ENCODE measurements at regions not wholly inside any gene's neighbourhood (a gene's known extent, or its start where the extent isn't known, plus 50 kb on each side); places are given as distances from the start of the nearest gene placed in this dataset.

DNA sequence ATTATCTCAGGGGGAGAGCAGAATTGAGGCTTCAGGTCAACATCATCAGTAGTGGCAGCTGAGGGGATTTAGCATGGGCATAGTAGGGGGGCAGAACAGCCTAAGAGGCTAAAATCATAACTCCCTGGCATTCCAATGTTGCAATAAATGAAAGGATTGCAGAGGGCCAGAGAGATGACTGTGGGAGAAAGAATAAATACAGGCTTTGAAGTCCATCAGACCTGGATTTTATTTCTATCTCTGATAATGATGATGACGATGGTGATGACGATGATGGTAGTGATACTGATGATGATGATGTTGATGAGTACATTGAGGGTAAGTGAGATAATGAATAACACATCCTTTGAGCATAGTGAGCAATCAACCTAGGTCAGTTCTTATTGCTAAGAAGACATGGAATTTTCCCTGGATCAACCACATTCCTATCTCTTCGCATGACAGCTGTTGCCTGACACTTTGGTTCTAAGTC, 107.4 kb upstream of the CDH11 start:
- Histone ChIP-seq H2AFZ (ENCODE audit: low read length) (no peak overlapping the region), H4K20me1 (ENCODE audit: control insufficient read depth, extremely low read depth, insufficient read depth, low read length) (no peaks in the 10 kb centered on the region), H3K27ac (ENCODE audit: insufficient read depth, low read length) (no peak overlapping the region), H3K4me3 (replicated peaks in 1 of 4; ENCODE audit: control extremely low read depth in 1 of 4, insufficient read depth in 1 of 4, low read depth in 3 of 4, low read length in 4 of 4) (no peak overlapping the region), H3K79me2 (ENCODE audit: control insufficient read depth, insufficient read depth, low read length) (no peaks in the 10 kb centered on the region), H3K4me1 (ENCODE audit: control insufficient read depth, extremely low read depth, insufficient read depth, low read length) (no peaks in the 10 kb centered on the region), H3K27me3 (ENCODE audit: control insufficient read depth, insufficient read depth, low read length) (no peaks in the 10 kb centered on the region), H3K9ac (ENCODE audit: insufficient read depth, low read length) (no peak overlapping the region), H3K36me3 (ENCODE audit: control insufficient read depth, insufficient read depth, low read length) (no peaks in the 10 kb centered on the region), H3K9me3 (ENCODE audit: control insufficient read depth, insufficient read depth, low read depth, low read length) (no peaks in the 10 kb centered on the region), H3K4me2 (ENCODE audit: extremely low read depth, insufficient read depth, low read length) (no peak overlapping the region)
- DNase-seq (ENCODE audit: low read depth in 2 of 2) = peak in 1 of 2 donors; percentile 3
- TF ChIP-seq EZH2 (IDR thresholded peaks at IDR 0.05; ENCODE audit: low read length, missing control alignments) = no peak
- TF ChIP-seq, protein P1, sequence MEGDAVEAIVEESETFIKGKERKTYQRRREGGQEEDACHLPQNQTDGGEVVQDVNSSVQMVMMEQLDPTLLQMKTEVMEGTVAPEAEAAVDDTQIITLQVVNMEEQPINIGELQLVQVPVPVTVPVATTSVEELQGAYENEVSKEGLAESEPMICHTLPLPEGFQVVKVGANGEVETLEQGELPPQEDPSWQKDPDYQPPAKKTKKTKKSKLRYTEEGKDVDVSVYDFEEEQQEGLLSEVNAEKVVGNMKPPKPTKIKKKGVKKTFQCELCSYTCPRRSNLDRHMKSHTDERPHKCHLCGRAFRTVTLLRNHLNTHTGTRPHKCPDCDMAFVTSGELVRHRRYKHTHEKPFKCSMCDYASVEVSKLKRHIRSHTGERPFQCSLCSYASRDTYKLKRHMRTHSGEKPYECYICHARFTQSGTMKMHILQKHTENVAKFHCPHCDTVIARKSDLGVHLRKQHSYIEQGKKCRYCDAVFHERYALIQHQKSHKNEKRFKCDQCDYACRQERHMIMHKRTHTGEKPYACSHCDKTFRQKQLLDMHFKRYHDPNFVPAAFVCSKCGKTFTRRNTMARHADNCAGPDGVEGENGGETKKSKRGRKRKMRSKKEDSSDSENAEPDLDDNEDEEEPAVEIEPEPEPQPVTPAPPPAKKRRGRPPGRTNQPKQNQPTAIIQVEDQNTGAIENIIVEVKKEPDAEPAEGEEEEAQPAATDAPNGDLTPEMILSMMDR (conservative IDR thresholded peaks at IDR 0.05 in 1 of 2, IDR thresholded peaks at IDR 0.05 in 1 of 2; ENCODE audit: low read depth in 1 of 2, low read length in 2 of 2) = no peak

DNA sequence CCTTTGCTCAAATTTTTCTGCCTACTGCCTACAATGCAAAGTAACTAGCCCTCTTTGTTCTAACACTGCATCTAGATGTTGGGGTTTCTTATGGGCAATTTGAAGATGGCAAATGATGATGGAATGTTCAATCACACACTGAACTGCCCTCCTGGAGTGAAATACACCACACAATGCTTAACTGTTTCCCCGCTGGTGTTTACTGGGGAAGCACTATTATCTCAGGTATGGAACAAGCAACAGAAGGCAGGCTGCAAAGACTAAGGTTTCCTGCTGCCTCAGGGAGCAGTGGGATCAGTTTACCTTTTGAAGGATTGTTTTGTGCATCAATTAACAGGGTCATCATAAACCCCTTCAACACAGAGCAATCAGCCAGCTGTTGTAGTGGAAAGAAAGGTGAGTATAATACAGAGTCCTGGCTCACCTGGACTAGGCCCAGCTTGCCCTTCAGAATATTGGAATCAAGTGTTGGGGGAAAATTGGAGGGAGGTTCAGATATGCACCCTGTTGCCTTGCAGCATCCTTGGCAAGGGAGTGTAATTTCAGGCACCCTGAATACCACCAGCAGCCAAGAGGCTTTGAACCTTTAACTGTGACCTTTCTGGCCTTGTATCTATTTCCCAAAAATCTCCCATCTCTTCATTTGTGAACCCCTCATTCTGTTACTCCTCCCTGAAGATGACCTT, 105.4 kb upstream of the CDH11 start:
- Histone ChIP-seq H3K4me1 (ENCODE audit: control insufficient read depth, extremely low read depth, insufficient read depth, low read length) (no peaks in the 10 kb centered on the region), H4K20me1 (ENCODE audit: control insufficient read depth, extremely low read depth, insufficient read depth, low read length) (no peaks in the 10 kb centered on the region), H3K9me3 (ENCODE audit: control insufficient read depth, insufficient read depth, low read depth, low read length) (no peaks in the 10 kb centered on the region), H3K27ac (ENCODE audit: insufficient read depth, low read length) (no peak overlapping the region), H2AFZ (ENCODE audit: low read length) (no peak overlapping the region), H3K9ac (ENCODE audit: insufficient read depth, low read length) (no peak overlapping the region), H3K4me2 (ENCODE audit: extremely low read depth, insufficient read depth, low read length) (no peak overlapping the region), H3K36me3 (ENCODE audit: control insufficient read depth, insufficient read depth, low read length) (no peaks in the 10 kb centered on the region), H3K79me2 (ENCODE audit: control insufficient read depth, insufficient read depth, low read length) (no peaks in the 10 kb centered on the region), H3K4me3 (replicated peaks in 1 of 4; ENCODE audit: control extremely low read depth in 1 of 4, insufficient read depth in 1 of 4, low read depth in 3 of 4, low read length in 4 of 4) (no peak overlapping the region), H3K27me3 (ENCODE audit: control insufficient read depth, insufficient read depth, low read length) (no peaks in the 10 kb centered on the region)
- TF ChIP-seq, protein P1 (conservative IDR thresholded peaks at IDR 0.05 in 1 of 2, IDR thresholded peaks at IDR 0.05 in 1 of 2; ENCODE audit: low read depth in 1 of 2, low read length in 2 of 2) = no peak
- TF ChIP-seq EZH2 (IDR thresholded peaks at IDR 0.05; ENCODE audit: low read length, missing control alignments) = no peak
- DNase-seq (ENCODE audit: low read depth in 2 of 2) = no peak

DNA sequence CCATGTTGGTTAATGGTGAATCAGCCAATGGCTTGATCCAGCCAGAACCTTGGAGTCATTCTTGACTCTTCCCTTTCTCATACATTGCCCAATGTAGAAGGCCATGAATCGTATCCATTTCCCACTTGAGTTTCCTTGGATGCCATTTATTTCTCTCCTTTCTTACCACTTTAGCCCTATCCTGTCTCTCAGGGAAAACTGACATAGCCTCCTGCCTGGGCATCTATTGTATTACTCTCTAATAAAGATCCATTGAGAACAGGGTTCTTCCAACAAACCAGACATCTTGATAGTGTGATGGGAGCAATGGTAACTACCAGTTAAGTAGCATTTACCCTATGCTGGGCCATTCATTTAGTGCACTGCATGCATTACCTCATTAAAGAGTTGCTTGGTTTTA, 104.2 kb upstream of the CDH11 start:
- Histone ChIP-seq H4K20me1 (ENCODE audit: control insufficient read depth, extremely low read depth, insufficient read depth, low read length) (no peaks in the 10 kb centered on the region), H3K9ac (ENCODE audit: insufficient read depth, low read length) (no peak overlapping the region), H3K9me3 (ENCODE audit: control insufficient read depth, insufficient read depth, low read depth, low read length) (no peaks in the 10 kb centered on the region), H3K4me1 (ENCODE audit: control insufficient read depth, extremely low read depth, insufficient read depth, low read length) (no peaks in the 10 kb centered on the region), H3K27me3 (ENCODE audit: control insufficient read depth, insufficient read depth, low read length) (no peaks in the 10 kb centered on the region), H3K79me2 (ENCODE audit: control insufficient read depth, insufficient read depth, low read length) (no peaks in the 10 kb centered on the region), H3K4me3 (replicated peaks in 1 of 4; ENCODE audit: control extremely low read depth in 1 of 4, insufficient read depth in 1 of 4, low read depth in 3 of 4, low read length in 4 of 4) (no peak overlapping the region), H3K27ac (ENCODE audit: insufficient read depth, low read length) (no peak overlapping the region), H3K4me2 (ENCODE audit: extremely low read depth, insufficient read depth, low read length) (no peak overlapping the region), H2AFZ (ENCODE audit: low read length) (no peak overlapping the region), H3K36me3 (ENCODE audit: control insufficient read depth, insufficient read depth, low read length) (no peaks in the 10 kb centered on the region)
- TF ChIP-seq EZH2 (IDR thresholded peaks at IDR 0.05; ENCODE audit: low read length, missing control alignments) = no peak
- TF ChIP-seq, protein P1 (conservative IDR thresholded peaks at IDR 0.05 in 1 of 2, IDR thresholded peaks at IDR 0.05 in 1 of 2; ENCODE audit: low read depth in 1 of 2, low read length in 2 of 2) = no peak
- DNase-seq (ENCODE audit: low read depth in 2 of 2) = no peak
